Neural cell (in vitro differentiated cells): ENCODE measurements at regions not wholly inside any gene's neighbourhood (a gene's known extent, or its start where the extent isn't known, plus 50 kb on each side); places are given as distances from the start of the nearest gene placed in this dataset.

Experiments
- EP300 ChIP-seq: fragments of 450-650 bp; conservative IDR thresholded peaks from 2 replicates; pipeline ENCODE4 v1.6.1; 2014; ENCODE audit warnings: antibody characterized with exemption, mild to moderate bottlenecking, moderate library complexity; ENCODE audit not compliant: poor library complexity, severe bottlenecking
- EZH2 ChIP-seq: fragments of 200-600, 300-800 bp; shearing (Covaris generic), sonication (generic); IDR thresholded peaks from 2 replicates; pipeline ENCODE4 v1.6.1; 2014; ENCODE audit warnings: antibody characterized with exemption, low read length, borderline replicate concordance, mild to moderate bottlenecking; ENCODE audit not compliant: insufficient read depth, poor library complexity, severe bottlenecking
- POLR2AphosphoS5 ChIP-seq: IDR thresholded peaks from 2 replicates; pipeline ENCODE4 v1.6.1; 2012
- RAD21 ChIP-seq: fragments of 450-650 bp; conservative IDR thresholded peaks from 2 replicates; pipeline ENCODE4 v1.6.1; 2014; ENCODE audit warnings: antibody characterized with exemption, mild to moderate bottlenecking, moderate library complexity
- SMC3 ChIP-seq: fragments of 450-650 bp; conservative IDR thresholded peaks from 2 replicates; pipeline ENCODE4 v1.6.1; 2014; ENCODE audit warnings: antibody characterized with exemption, mild to moderate bottlenecking, moderate library complexity; ENCODE audit not compliant: poor library complexity
- TAF1 ChIP-seq: IDR thresholded peaks from 2 replicates; pipeline ENCODE4 v1.6.1; 2012; ENCODE audit warnings: low read depth
- TF ChIP-seq, protein P1 (sequence below): fragments of 450-650 bp; IDR thresholded peaks from 2 replicates; pipeline ENCODE4 v1.5.1; 2014; ENCODE audit warnings: antibody characterized with exemption, mild to moderate bottlenecking, moderate library complexity; ENCODE audit not compliant: poor library complexity, severe bottlenecking
- TF ChIP-seq, protein P2 (sequence below): IDR thresholded peaks from 2 replicates; pipeline ENCODE4 v1.6.1; 2012; ENCODE audit warnings: borderline replicate concordance

DNA sequence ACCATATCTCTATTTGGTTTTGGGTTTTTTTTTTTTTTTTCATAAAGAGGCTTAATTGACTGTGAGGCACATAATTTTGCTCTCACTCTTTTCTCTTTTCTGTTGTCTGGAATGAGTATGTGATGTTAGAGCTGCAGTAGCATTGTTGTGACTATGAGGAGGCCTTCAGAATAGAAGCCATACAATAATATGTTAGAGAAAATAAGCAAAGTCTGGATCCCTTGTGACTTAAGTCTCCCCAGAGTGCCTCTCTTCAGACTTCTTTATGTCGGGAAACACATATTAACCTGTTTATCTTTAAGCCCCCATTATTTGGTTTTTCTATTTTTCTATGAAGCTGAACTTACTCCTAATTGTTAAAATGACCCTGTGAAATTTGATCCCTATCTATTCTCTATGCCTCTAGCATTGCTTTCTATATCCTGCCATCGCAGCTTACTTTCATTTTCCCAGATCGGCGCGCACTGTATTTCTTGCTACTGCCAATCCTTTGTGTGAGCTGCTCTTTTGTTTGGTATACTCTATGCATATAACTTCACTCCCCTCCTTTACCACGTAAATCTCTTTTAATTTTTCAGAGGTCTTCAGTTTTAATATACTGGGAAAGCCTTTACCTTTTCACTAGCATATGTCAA is 372.5 kb upstream of the KCNN2 start:
- TF ChIP-seq, protein P1, sequence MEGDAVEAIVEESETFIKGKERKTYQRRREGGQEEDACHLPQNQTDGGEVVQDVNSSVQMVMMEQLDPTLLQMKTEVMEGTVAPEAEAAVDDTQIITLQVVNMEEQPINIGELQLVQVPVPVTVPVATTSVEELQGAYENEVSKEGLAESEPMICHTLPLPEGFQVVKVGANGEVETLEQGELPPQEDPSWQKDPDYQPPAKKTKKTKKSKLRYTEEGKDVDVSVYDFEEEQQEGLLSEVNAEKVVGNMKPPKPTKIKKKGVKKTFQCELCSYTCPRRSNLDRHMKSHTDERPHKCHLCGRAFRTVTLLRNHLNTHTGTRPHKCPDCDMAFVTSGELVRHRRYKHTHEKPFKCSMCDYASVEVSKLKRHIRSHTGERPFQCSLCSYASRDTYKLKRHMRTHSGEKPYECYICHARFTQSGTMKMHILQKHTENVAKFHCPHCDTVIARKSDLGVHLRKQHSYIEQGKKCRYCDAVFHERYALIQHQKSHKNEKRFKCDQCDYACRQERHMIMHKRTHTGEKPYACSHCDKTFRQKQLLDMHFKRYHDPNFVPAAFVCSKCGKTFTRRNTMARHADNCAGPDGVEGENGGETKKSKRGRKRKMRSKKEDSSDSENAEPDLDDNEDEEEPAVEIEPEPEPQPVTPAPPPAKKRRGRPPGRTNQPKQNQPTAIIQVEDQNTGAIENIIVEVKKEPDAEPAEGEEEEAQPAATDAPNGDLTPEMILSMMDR: no peak
- TF ChIP-seq, protein P2, sequence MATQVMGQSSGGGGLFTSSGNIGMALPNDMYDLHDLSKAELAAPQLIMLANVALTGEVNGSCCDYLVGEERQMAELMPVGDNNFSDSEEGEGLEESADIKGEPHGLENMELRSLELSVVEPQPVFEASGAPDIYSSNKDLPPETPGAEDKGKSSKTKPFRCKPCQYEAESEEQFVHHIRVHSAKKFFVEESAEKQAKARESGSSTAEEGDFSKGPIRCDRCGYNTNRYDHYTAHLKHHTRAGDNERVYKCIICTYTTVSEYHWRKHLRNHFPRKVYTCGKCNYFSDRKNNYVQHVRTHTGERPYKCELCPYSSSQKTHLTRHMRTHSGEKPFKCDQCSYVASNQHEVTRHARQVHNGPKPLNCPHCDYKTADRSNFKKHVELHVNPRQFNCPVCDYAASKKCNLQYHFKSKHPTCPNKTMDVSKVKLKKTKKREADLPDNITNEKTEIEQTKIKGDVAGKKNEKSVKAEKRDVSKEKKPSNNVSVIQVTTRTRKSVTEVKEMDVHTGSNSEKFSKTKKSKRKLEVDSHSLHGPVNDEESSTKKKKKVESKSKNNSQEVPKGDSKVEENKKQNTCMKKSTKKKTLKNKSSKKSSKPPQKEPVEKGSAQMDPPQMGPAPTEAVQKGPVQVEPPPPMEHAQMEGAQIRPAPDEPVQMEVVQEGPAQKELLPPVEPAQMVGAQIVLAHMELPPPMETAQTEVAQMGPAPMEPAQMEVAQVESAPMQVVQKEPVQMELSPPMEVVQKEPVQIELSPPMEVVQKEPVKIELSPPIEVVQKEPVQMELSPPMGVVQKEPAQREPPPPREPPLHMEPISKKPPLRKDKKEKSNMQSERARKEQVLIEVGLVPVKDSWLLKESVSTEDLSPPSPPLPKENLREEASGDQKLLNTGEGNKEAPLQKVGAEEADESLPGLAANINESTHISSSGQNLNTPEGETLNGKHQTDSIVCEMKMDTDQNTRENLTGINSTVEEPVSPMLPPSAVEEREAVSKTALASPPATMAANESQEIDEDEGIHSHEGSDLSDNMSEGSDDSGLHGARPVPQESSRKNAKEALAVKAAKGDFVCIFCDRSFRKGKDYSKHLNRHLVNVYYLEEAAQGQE: no peak
- TF ChIP-seq SMC3 (no peak), EZH2 (no peak), EP300 (no peak), POLR2AphosphoS5 (no peak), RAD21 (no peak), TAF1 (no peak)
